Prostate gland (tissue), 2 donors: ENCODE measurements at regions not wholly inside any gene's neighbourhood (a gene's known extent, or its start where the extent isn't known, plus 50 kb on each side); places are given as distances from the start of the nearest gene placed in this dataset.
"Not testable (repeated sequence)": the region's sequence is repeated elsewhere in the genome, so short reads cannot be mapped to it uniquely, and the experiment has no call there.

Experiments used
- DNase-seq: peaks from one replicate; pipeline ENCODE4 v3.0.0-alpha.2; 2019; ENCODE audit warnings: low spot score
- H3K27ac ChIP-seq, 2 donors: fragments of 200-600 bp; sonication (generic); 2 replicates each; pipeline ENCODE4 v1.5.1; 2017 to 2019
- H3K27me3 ChIP-seq: fragments of 200-600 bp; sonication (generic); replicated peaks from 2 replicates; pipeline ENCODE4 v1.5.1; 2019; ENCODE audit not compliant: insufficient read depth
- H3K36me3 ChIP-seq, 2 donors: fragments of 200-600 bp; sonication (generic); 1 replicate in 1 of 2; 2 replicates in 1 of 2; pipeline versions ENCODE4 v1.5.1 to v1.8.1; 2017 to 2019
- H3K4me1 ChIP-seq: fragments of 200-600 bp; sonication (generic); replicated peaks from 2 replicates; pipeline ENCODE4 v1.5.1; 2019
- H3K4me3 ChIP-seq, 2 donors: fragments of 200-600 bp; sonication (generic); 2 replicates each; pipeline ENCODE4 v1.5.1; 2017 to 2019
- H3K9me3 ChIP-seq: fragments of 200-600 bp; sonication (generic); 2 replicates; pipeline ENCODE4 v1.5.1; 2017
- POLR2A ChIP-seq: fragments of 450-650 bp; IDR thresholded peaks from one replicate; pipeline ENCODE4 v1.6.1; 2016; ENCODE audit warnings: antibody characterized with exemption, mild to moderate bottlenecking
- POLR2AphosphoS5 ChIP-seq: sonication (generic); formaldehyde crosslinking; IDR thresholded peaks from one replicate; pipeline ENCODE4 v1.6.1; 2017; ENCODE audit warnings: antibody characterized with exemption
- WGBS: methylation state at CpG from one replicate; pipeline ENCODE4 v1.1.5; 2018; 5-methylcytosine and 5-hydroxymethylcytosine counted together
- intact Hi-C: fragments of 100-400 bp; cut with DNase I; formaldehyde crosslinking; loops from one replicate; pipeline ENCODE4 v1.14.2; 2022
- TF ChIP-seq, protein P1 (sequence below), 4 experiments: fragments of 200-600 bp in 2 of 4; fragments of 450-650 bp in 2 of 4; sonication (generic) in 2 of 4; IDR thresholded peaks; 1 replicate in 3 of 4; 2 replicates in 1 of 4; pipeline ENCODE4 v1.5.1; 2016 to 2019; ENCODE audit warnings: antibody characterized with exemption in 4 of 4, mild to moderate bottlenecking in 2 of 4, moderate library complexity in 2 of 4

DNA sequence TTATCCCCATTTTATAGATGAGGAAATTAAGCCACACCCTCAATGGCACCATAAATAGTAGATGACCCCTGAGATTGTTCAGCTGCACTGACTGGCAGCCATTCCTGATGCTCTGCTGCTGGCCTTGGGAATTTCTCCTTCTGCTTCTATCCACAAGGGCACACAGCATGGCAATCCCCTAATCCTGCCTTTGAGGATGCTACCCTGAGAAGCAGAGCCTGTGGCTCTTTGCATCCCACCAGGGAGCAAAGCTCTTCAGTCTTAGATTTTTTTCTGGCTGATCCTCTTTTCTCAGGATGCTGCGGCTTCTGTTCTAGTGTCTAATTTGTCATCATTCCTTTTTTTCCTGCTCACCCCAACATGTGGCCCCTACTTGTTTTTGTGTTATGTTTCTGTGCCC is 114.8 kb downstream of the TMX1 start:
- Histone ChIP-seq H3K4me1 (no peaks in the 10 kb centered on the region), H3K4me3 (no peak overlapping the region), H3K27me3 (no peaks in the 10 kb centered on the region), H3K36me3 (no peaks in the 10 kb centered on the region), H3K9me3 (no peaks in the 10 kb centered on the region), H3K27ac (no peak overlapping the region)
- intact Hi-C loops = no loop called here
- TF ChIP-seq POLR2A = no peak
- no peak for TF ChIP-seq POLR2AphosphoS5
- TF ChIP-seq, protein P1, sequence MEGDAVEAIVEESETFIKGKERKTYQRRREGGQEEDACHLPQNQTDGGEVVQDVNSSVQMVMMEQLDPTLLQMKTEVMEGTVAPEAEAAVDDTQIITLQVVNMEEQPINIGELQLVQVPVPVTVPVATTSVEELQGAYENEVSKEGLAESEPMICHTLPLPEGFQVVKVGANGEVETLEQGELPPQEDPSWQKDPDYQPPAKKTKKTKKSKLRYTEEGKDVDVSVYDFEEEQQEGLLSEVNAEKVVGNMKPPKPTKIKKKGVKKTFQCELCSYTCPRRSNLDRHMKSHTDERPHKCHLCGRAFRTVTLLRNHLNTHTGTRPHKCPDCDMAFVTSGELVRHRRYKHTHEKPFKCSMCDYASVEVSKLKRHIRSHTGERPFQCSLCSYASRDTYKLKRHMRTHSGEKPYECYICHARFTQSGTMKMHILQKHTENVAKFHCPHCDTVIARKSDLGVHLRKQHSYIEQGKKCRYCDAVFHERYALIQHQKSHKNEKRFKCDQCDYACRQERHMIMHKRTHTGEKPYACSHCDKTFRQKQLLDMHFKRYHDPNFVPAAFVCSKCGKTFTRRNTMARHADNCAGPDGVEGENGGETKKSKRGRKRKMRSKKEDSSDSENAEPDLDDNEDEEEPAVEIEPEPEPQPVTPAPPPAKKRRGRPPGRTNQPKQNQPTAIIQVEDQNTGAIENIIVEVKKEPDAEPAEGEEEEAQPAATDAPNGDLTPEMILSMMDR (IDR thresholded peaks at IDR 0.05) = no peak
- 97% methylated on average over 1 of the region's 1 CpG for WGBS
- no peak for DNase-seq

DNA sequence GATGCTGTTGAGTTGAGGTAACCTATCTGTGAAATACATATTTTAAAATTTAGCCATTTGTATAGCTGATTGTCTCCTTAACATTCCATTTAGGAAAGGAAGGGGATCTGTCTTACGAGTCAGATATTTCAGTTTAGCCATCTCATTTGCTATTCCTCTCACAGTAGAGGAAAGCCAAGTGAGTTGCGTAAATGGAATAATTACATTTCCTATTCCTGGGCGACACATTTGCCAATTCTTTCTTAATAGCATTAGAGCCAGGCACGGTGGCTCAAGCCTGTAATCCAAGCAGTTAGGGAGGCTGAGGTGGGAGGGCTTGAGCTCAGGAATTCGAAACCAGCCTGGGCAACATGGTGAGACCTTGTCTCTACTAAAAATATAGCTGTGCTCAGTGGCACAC is 116.3 kb downstream of the TMX1 start:
- no peak for DNase-seq
- no peaks in the 10 kb centered on the region for H3K36me3 ChIP-seq

DNA sequence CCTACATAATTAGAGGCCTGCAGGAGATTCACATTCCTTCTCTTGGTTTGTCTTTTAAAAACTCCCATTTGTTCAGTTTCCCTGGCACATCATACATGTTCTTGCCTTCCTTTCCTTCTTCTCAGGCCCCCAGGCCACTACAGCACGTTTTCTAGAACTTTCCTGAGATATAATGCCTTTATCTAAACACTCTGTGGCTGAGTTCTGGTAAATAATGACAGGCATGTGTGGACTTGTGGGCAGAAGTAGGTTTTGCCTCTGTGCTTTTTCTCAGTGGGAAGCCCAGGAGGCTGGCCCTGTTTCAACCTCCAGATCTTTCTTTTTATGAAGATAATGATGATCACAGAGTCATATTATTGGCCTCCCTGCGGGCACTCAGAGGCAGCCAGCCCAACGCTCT is 117.2 kb downstream of the TMX1 start:
- Histone ChIP-seq H3K36me3 (no peaks in the 10 kb centered on the region), H3K4me3 (no peak overlapping the region), H3K4me1 (no peaks in the 10 kb centered on the region), H3K9me3 (no peaks in the 10 kb centered on the region), H3K27ac (no peak overlapping the region), H3K27me3 (no peaks in the 10 kb centered on the region)
- WGBS = 39% methylated on average over 3 of the region's 3 CpGs
- DNase-seq = no peak
- intact Hi-C loops = no loop called here
- TF ChIP-seq, protein P1 (IDR thresholded peaks at IDR 0.05) = no peak
- TF ChIP-seq POLR2AphosphoS5 (no peak), POLR2A (no peak)

More for the DNA sequence above, 116.3 kb downstream of the TMX1 start:
- H3K27me3 ChIP-seq = no peaks in the 10 kb centered on the region
- TF ChIP-seq POLR2AphosphoS5 (no peak), POLR2A (no peak)
- TF ChIP-seq, protein P1 (IDR thresholded peaks at IDR 0.05) = no peak
- H3K4me3 ChIP-seq = no peak overlapping the region
- intact Hi-C loops = no loop called here
- H3K9me3 ChIP-seq = no peaks in the 10 kb centered on the region
- 72% methylated on average over 5 of the region's 5 CpGs for WGBS
- no peak overlapping the region for H3K27ac ChIP-seq
- no peaks in the 10 kb centered on the region for H3K4me1 ChIP-seq

DNA sequence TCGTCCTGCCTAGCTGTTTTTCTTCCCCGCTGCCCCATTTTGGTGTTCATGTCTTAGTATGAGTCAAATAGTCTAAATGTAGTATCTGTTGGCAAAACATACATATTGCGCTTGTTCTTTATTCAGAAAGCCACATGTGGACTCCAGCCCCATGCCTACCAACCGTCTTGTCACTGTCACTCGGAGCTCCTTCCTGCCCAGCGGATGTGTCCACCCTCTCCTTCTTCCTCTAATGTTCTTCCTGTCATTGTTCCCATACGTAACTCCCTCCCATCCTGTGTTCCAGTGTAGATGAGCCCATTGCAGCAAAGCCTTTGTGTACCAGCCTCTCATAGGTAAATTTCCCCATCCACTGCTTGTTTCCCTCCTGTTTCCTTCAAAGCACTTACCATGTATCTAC is 120.5 kb downstream of the TMX1 start:
- DNase-seq = no peak
- no peaks in the 10 kb centered on the region for H3K36me3 ChIP-seq
- H3K4me1 ChIP-seq = no peaks in the 10 kb centered on the region
- WGBS = 94% methylated on average over 7 of the region's 7 CpGs
- no peaks in the 10 kb centered on the region for H3K9me3 ChIP-seq
- H3K27ac ChIP-seq = no peak overlapping the region
- no peak overlapping the region for H3K4me3 ChIP-seq
- H3K27me3 ChIP-seq = no peaks in the 10 kb centered on the region
- TF ChIP-seq, protein P1 (IDR thresholded peaks at IDR 0.05) = no peak
- TF ChIP-seq POLR2AphosphoS5 = no peak
- no peak for TF ChIP-seq POLR2A
- intact Hi-C loops = no loop called here

DNA sequence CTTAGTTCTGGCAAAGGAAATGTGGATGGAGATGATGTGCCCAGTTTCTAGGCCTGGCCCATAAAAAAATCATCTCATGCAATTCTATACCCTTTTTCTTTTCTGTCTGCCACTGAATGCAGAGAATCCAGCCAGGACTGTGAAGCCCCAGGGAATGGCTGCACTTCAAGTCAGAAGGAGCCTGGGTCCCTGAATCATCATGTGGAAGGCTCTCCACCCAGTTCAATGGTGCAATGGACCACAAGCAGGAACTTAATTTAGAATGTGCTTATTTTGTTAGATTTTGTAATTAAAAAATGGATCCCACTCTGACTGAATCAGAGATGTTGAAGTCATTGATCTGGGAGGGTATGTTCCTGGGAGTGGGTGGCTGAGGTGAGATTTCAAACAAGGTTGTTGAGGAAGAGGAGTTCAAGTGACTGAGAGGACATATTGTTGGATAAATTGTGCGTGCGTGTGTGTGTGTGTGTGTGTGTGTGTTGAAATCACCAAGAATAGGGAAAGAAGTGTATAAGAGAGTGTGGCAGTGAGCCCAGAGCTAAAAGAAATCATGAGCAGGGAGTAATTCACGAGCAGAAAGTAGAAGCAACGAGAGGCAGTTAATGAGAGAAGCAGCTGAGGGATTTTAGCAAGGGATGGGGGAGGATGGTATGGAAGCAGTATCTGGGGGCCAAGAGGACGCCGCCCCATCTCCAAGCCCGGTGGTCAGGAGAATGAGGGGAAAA is 125.4 kb downstream of the TMX1 start:
- Histone ChIP-seq H3K27me3 (no peaks in the 10 kb centered on the region), H3K36me3 (no peaks in the 10 kb centered on the region), H3K4me3 (no peak overlapping the region), H3K4me1 (no peaks in the 10 kb centered on the region), H3K27ac (no peak overlapping the region), H3K9me3 (no peaks in the 10 kb centered on the region)
- WGBS = 83% methylated on average over 7 of the region's 7 CpGs
- TF ChIP-seq, protein P1 (IDR thresholded peaks at IDR 0.05) = no peak
- no peak for DNase-seq
- intact Hi-C loops = no loop called here

DNA sequence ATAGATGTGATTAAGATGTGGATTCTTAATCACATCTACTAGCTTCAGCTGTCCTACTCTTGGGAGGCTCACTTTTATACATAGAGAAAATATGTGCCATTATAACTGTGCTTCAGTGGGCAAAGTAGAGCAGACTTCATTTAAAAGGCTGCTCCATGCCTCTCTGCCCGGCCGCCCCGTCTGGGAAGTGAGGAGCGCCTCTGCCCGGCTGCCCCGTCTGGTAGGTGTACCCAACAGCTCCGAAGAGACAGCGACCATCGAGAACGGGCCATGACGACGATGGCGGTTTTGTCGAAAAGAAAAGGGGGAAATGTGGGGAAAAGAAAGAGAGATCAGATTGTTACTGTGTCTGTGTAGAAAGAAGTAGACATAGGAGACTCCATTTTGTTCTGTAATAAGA is 126.4 kb downstream of the TMX1 start:
- H3K4me3 ChIP-seq, H3K27ac ChIP-seq, H3K9me3 ChIP-seq, H3K27me3 ChIP-seq, H3K36me3 ChIP-seq, H3K4me1 ChIP-seq, DNase-seq, intact Hi-C loops: not testable (repeated sequence)
- WGBS = 96% methylated on average over 14 of the region's 14 CpGs

DNA sequence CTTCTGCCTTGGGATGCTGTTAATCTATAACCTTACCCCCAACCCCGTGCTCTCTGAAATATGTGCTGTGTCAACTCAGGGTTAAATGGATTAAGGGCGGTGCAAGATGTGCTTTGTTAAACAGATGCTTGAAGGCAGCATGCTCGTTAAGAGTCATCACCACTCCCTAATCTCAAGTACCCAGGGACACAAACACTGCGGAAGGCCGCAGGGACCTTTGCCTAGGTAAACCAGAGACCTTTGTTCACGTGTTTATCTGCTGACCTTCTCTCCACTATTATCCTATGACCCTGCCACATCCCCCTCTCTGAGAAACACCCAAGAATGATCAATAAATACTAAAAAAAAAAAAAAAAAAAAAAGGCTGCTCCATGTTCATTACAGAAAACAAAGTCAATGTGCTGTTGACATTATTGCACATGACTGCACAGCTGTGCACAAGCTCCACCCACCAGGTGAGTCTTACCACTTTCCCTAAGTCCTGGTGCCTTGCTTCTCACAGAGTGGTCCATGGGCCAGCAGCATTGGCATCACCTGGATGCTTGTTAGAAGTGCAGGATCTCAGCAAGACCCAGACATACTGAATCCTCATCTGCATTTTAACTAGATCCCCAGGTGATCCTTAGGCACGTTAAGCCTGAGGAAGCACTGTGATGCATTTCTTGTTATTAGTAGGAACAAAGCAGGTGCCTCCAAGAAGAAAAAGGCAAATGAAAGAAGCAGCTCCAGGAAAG is 127.0 kb downstream of the TMX1 start:
- DNase-seq, H3K4me3 ChIP-seq, intact Hi-C loops, H3K4me1 ChIP-seq, H3K36me3 ChIP-seq, H3K9me3 ChIP-seq, H3K27me3 ChIP-seq, H3K27ac ChIP-seq: not testable (repeated sequence)
- 49% methylated on average over 7 of the region's 7 CpGs for WGBS
